GM12872 (cell line): ENCODE measurements at regions not wholly inside any gene's neighbourhood (a gene's known extent, or its start where the extent isn't known, plus 50 kb on each side); places are given as distances from the start of the nearest gene placed in this dataset.

ENCODE experiments used
- CTCF ChIP-seq: IDR thresholded peaks from 3 replicates; pipeline ENCODE4 v1.5.1; 2011; ENCODE audit warnings: low read depth, mild to moderate bottlenecking, low read length, moderate library complexity; ENCODE audit not compliant: insufficient read depth

- no peak for TF ChIP-seq CTCF
These were observed 95.0 kb downstream of the FAM53A start for GRCh38 chr4:1589098-1589497.

- no peak for TF ChIP-seq CTCF
These were observed 95.8 kb downstream of the FAM53A start for GRCh38 chr4:1588306-1588705.

GRCh38 chr4:1584498-1584897 lies 99.6 kb downstream of the FAM53A start:
- TF ChIP-seq CTCF = no peak

DNA sequence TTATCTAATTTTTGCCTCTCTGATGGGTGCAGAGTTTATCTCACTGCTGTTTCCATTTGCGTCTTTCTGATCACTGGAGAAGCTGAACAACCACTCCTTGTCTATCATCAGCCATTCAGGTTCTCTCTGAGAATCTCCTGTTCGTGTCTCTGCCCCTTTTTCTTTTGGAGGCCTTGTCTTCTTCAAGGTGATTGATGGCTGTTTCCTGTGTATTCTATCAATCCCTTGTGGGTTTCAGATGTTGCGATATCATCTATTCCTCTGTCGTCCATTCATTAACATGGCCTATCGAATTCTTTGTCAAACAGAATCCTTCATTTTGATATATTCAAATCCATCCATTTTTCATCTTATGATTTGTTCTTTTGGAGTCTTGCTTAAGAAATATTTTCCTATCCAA lies 100.3 kb downstream of the FAM53A start:
- no peak for TF ChIP-seq CTCF

DNA sequence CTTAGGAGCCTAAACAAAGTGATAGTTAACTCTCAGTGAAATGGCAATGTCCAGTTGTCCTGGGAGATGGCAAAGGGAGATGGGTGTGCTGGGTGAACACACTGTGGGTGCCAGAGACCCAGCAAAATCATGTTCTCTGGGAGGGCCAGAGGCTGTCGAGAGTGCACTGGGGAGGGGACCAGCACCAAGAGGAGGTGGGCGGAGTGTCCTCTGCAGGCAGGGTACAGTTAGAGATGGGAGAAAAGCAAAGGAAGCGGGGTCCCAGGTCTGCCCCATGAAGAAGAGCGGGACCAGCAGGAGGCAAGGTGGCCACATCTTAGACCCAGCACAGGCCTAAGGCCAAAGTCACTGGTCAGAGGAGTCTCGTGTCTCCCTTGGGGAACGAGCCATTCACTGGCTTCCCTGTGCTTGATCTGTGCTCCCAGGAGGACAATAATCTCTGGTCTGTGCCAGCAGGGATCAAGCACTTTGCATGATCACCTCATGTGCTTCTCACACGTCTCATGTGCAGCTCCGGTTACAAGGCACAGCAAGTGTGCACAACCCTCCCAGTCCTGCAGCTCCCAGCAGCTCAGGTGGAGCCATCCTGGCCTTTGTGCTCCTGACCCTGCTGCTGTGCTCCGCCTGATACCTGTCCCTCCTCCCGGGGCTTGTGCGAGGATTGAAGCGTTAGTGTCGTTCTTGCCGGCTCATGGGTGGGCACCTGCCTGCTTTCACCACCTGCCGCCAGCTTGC lies 100.9 kb downstream of the FAM53A start:
- no peak for TF ChIP-seq CTCF

GRCh38 chr4:1582227-1582626 lies 101.9 kb downstream of the FAM53A start:
- no peak for TF ChIP-seq CTCF

DNA sequence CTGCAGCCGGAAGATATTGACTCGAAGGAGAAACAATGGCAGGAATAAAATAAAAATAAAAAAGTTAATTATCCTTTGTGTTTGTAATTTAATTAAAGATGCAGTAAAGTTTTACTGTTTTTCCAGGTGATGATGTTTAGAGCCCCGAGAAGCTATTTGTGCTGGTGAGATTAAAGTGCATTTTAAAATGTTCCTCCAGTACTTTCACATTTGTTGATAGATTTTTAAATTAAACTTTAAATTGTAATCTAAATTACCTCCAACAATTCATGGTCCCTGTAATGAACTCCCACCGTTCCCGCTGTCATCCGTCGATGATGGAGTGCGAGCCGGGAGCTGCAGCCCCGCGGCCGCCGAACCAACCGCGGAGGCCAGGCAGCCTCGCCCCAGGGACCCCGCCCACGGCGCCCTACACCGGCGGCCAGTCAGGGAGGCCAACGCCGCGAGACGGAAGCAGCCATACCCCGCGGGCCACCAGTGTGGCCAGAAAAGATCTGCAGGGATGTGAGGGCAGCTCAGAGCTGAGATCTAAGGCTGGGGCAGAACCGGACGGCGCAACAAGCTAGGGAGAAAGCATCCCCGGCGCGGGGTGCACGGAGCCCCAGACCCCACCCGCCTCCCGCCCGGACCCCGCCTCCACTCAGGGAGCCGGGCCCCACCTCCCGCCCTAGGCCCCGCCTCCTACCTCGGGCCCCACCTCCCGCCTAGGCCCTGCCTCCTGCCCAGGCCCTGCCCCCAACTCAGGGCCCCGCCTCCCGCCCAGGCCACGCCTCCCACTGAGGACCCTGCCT lies 104.0 kb downstream of the FAM53A start:
- no peak for TF ChIP-seq CTCF
